ENCODE measurements at regions not wholly inside any gene's neighbourhood (a gene's known extent, or its start where the extent isn't known, plus 50 kb on each side); places are given as distances from the start of the nearest gene placed in this dataset.

DNA sequence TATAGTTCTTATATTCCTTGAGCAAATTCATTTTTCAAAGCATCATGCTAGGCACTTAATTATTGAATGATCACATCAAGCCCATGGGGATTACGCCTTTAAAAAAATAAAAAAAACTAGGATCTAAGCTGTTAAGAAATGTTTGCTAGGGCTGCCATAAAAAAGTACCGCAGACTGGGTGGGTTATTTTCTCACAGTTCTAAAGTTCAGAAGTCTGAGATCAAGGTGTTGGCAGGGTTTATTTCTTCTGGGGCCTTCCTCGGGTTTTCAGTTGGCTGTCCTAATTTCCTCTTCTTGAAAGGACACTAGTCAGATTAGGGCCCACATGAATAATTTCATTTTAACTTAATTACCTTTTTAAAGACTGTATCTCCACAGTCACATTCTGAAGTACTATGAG, 165.6 kb upstream of the RIMS1 start:
- no peaks in the 10 kb centered on the region for H3K36me3 ChIP-seq (replicated peaks in 1 of 2; ENCODE audit: insufficient read depth in 1 of 2, low read depth in 2 of 2)
- intact Hi-C loops (cut with DNase I) = no loop called here
- 31 to 47% methylated on average over 3 of the region's 3 CpGs for WGBS, 2 donors
- H3K4me1 ChIP-seq = no peaks in the 10 kb centered on the region
- no peaks in the 10 kb centered on the region for H3K9me3 ChIP-seq
- ATAC-seq = no peak
- no peaks in the 10 kb centered on the region for H3K27me3 ChIP-seq
- DNase-seq = no peak
- H3K4me3 ChIP-seq = no peak overlapping the region
- no peak overlapping the region for H3K27ac ChIP-seq
- TF ChIP-seq, protein P1, sequence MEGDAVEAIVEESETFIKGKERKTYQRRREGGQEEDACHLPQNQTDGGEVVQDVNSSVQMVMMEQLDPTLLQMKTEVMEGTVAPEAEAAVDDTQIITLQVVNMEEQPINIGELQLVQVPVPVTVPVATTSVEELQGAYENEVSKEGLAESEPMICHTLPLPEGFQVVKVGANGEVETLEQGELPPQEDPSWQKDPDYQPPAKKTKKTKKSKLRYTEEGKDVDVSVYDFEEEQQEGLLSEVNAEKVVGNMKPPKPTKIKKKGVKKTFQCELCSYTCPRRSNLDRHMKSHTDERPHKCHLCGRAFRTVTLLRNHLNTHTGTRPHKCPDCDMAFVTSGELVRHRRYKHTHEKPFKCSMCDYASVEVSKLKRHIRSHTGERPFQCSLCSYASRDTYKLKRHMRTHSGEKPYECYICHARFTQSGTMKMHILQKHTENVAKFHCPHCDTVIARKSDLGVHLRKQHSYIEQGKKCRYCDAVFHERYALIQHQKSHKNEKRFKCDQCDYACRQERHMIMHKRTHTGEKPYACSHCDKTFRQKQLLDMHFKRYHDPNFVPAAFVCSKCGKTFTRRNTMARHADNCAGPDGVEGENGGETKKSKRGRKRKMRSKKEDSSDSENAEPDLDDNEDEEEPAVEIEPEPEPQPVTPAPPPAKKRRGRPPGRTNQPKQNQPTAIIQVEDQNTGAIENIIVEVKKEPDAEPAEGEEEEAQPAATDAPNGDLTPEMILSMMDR (IDR thresholded peaks at IDR 0.05) = no peak
- TF ChIP-seq POLR2A (IDR thresholded peaks at IDR 0.05) = no peak

DNA sequence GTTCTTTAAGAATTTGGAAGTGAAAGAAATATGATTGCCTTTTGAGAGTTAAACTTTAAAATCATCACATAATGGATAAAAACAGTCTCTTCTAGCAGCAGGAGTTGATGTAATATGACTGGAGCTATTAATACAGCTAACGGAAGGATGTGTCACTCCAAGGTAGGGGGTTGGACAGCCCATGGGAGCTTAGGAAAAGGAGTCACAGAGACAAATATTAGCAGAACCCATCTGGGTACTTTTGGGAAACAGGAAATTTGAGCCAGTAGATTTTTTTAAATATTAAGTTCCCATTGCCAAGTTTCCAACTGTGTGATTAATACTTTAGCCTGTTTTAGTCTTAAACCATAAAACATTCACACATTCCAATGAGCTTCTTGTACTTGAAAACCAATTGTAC, 164.7 kb upstream of the RIMS1 start:
- DNase-seq (no peak), ATAC-seq (no peak)
- H3K4me3 ChIP-seq = no peak overlapping the region
- no peak overlapping the region for H3K27ac ChIP-seq
- H3K36me3 ChIP-seq (replicated peaks in 1 of 2; ENCODE audit: insufficient read depth in 1 of 2, low read depth in 2 of 2) = no peaks in the 10 kb centered on the region
- no peaks in the 10 kb centered on the region for H3K27me3 ChIP-seq
- 37 to 54% methylated on average over 1 of the region's 1 CpG for WGBS, 2 donors
- no peaks in the 10 kb centered on the region for H3K4me1 ChIP-seq
- TF ChIP-seq, protein P1 (IDR thresholded peaks at IDR 0.05) = no peak
- no peak for TF ChIP-seq POLR2A (IDR thresholded peaks at IDR 0.05)
- no peaks in the 10 kb centered on the region for H3K9me3 ChIP-seq
- intact Hi-C loops (cut with DNase I) = no loop called here

- no peak overlapping the region for H3K27ac ChIP-seq
- TF ChIP-seq POLR2A (IDR thresholded peaks at IDR 0.05) = no peak
- TF ChIP-seq, protein P1 (IDR thresholded peaks at IDR 0.05) = no peak
- ATAC-seq (no peak), DNase-seq (no peak)
- no peaks in the 10 kb centered on the region for H3K9me3 ChIP-seq
- no peaks in the 10 kb centered on the region for H3K4me1 ChIP-seq
- H3K27me3 ChIP-seq = no peaks in the 10 kb centered on the region
- H3K36me3 ChIP-seq (replicated peaks in 1 of 2; ENCODE audit: insufficient read depth in 1 of 2, low read depth in 2 of 2) = no peaks in the 10 kb centered on the region
- 48 to 53% methylated on average over 2 of the region's 2 CpGs for WGBS, 2 donors
- no peak overlapping the region for H3K4me3 ChIP-seq
- intact Hi-C loops (cut with DNase I) = no loop called here
Observed at GRCh38 chr6:71722736-71723135, 163.6 kb upstream of the RIMS1 start.

GRCh38 chr6:71724456-71725125, 161.8 kb upstream of the RIMS1 start:
- H3K27me3 ChIP-seq = no peaks in the 10 kb centered on the region
- TF ChIP-seq POLR2A (IDR thresholded peaks at IDR 0.05) = no peak
- TF ChIP-seq, protein P1 (IDR thresholded peaks at IDR 0.05) = no peak
- intact Hi-C loops (cut with DNase I) = no loop called here
- H3K27ac ChIP-seq = no peak overlapping the region
- H3K36me3 ChIP-seq (replicated peaks in 1 of 2; ENCODE audit: insufficient read depth in 1 of 2, low read depth in 2 of 2) = no peaks in the 10 kb centered on the region
- H3K4me1 ChIP-seq = no peaks in the 10 kb centered on the region
- no peak for ATAC-seq
- WGBS, 2 donors = 51 to 53% methylated on average over 2 of the region's 2 CpGs
- no peak for DNase-seq
- H3K4me3 ChIP-seq = no peak overlapping the region
- H3K9me3 ChIP-seq = no peaks in the 10 kb centered on the region

- no peak overlapping the region for H3K27ac ChIP-seq
- TF ChIP-seq POLR2A (IDR thresholded peaks at IDR 0.05) = no peak
- H3K27me3 ChIP-seq = no peaks in the 10 kb centered on the region
- 77 to 81% methylated on average over 2 of the region's 2 CpGs for WGBS, 2 donors
- ATAC-seq = no peak
- no peaks in the 10 kb centered on the region for H3K9me3 ChIP-seq
- DNase-seq = no peak
- H3K36me3 ChIP-seq (replicated peaks in 1 of 2; ENCODE audit: insufficient read depth in 1 of 2, low read depth in 2 of 2) = no peaks in the 10 kb centered on the region
- H3K4me3 ChIP-seq = no peak overlapping the region
- no peaks in the 10 kb centered on the region for H3K4me1 ChIP-seq
- intact Hi-C loops (cut with DNase I) = no loop called here
Observed at GRCh38 chr6:71725126-71725470, 161.3 kb upstream of the RIMS1 start.
